KMS-11 (cell line): ENCODE measurements at regions not wholly inside any gene's neighbourhood (a gene's known extent, or its start where the extent isn't known, plus 50 kb on each side); places are given as distances from the start of the nearest gene placed in this dataset.
"Not testable (repeated sequence)": the region's sequence is repeated elsewhere in the genome, so short reads cannot be mapped to it uniquely, and the experiment has no call there.

Source experiments
- H2AFZ ChIP-seq: fragments of 200-600 bp; sonication (generic); 2 replicates; pipeline ENCODE4 v1.6.1; 2016; ENCODE audit warnings: antibody characterized with exemption, mixed run types, low read depth
- H3K27ac ChIP-seq: fragments of 200-600 bp; sonication (generic); 2 replicates; pipeline ENCODE4 v1.6.1; 2016; ENCODE audit warnings: mild to moderate bottlenecking, mixed run types
- H3K27me3 ChIP-seq: fragments of 200-600 bp; sonication (generic); 2 replicates; pipeline ENCODE4 v1.6.1; 2017; ENCODE audit warnings: mild to moderate bottlenecking, low read depth, mixed run types, moderate library complexity; ENCODE audit not compliant: insufficient read depth
- H3K36me3 ChIP-seq: fragments of 200-600 bp; sonication (generic); 2 replicates; pipeline ENCODE4 v1.6.1; 2017; ENCODE audit warnings: mild to moderate bottlenecking, mixed run types; ENCODE audit not compliant: insufficient read depth
- H3K4me1 ChIP-seq: fragments of 200-600 bp; sonication (generic); 2 replicates; pipeline ENCODE4 v1.6.1; 2016; ENCODE audit warnings: mild to moderate bottlenecking, low read depth, mixed run types; ENCODE audit not compliant: poor library complexity, severe bottlenecking
- H3K4me2 ChIP-seq: fragments of 200-600 bp; sonication (generic); 2 replicates; pipeline ENCODE4 v1.7.0; 2016; ENCODE audit warnings: mild to moderate bottlenecking, mixed run types
- H3K4me3 ChIP-seq: fragments of 200-600 bp; sonication (generic); IDR thresholded peaks from 2 replicates; pipeline ENCODE4 v1.6.1; 2017; ENCODE audit warnings: low read depth, low read length, mixed read lengths; ENCODE audit not compliant: insufficient read depth
- H3K79me2 ChIP-seq: fragments of 200-600 bp; sonication (generic); 2 replicates; pipeline ENCODE4 v1.6.1; 2016; ENCODE audit warnings: low read depth, mixed run types; ENCODE audit not compliant: insufficient read depth
- H3K9ac ChIP-seq: fragments of 200-600 bp; sonication (generic); 2 replicates; pipeline ENCODE4 v1.6.1; 2016; ENCODE audit warnings: mild to moderate bottlenecking, mixed run types
- H4K20me1 ChIP-seq: fragments of 200-600 bp; sonication (generic); 2 replicates; pipeline ENCODE4 v1.6.1; 2016; ENCODE audit warnings: mild to moderate bottlenecking, mixed run types; ENCODE audit not compliant: insufficient read depth
- TF ChIP-seq, protein P1 (sequence below): fragments of 200-600 bp; sonication (generic); conservative IDR thresholded peaks from 2 replicates; pipeline ENCODE4 v1.6.1; 2017; ENCODE audit warnings: low read depth, mild to moderate bottlenecking, antibody characterized with exemption, low read length, moderate library complexity, mixed read lengths

DNA sequence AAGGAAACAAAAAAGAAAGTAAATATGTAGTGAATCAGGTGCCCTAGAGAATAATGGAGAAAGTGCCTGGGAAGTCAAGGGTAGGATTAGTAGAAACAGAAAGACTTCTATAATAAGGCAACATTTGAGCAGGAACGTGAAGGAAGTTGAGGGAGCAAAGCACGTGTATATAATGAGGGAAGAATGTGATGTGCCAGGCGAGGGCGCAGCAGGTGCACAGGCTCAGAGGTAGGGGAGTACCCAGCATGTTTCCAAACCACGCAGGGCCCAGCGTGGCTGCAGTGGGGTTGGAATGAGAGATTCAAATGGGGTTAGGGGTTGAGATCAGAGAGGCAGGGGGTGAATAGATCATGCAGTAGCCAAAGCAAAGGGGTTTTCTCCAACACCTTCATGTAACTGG, 91.9 kb upstream of the VGLL4 start:
- Histone ChIP-seq H3K79me2 (no peaks in the 10 kb centered on the region), H3K4me1 (no peaks in the 10 kb centered on the region), H3K27me3 (no peaks in the 10 kb centered on the region), H4K20me1 (no peaks in the 10 kb centered on the region), H3K4me3 (no peak overlapping the region), H3K27ac (no peak overlapping the region), H2AFZ (no peak overlapping the region), H3K4me2 (no peak overlapping the region), H3K36me3 (no peaks in the 10 kb centered on the region), H3K9ac (no peak overlapping the region)
- TF ChIP-seq, protein P1, sequence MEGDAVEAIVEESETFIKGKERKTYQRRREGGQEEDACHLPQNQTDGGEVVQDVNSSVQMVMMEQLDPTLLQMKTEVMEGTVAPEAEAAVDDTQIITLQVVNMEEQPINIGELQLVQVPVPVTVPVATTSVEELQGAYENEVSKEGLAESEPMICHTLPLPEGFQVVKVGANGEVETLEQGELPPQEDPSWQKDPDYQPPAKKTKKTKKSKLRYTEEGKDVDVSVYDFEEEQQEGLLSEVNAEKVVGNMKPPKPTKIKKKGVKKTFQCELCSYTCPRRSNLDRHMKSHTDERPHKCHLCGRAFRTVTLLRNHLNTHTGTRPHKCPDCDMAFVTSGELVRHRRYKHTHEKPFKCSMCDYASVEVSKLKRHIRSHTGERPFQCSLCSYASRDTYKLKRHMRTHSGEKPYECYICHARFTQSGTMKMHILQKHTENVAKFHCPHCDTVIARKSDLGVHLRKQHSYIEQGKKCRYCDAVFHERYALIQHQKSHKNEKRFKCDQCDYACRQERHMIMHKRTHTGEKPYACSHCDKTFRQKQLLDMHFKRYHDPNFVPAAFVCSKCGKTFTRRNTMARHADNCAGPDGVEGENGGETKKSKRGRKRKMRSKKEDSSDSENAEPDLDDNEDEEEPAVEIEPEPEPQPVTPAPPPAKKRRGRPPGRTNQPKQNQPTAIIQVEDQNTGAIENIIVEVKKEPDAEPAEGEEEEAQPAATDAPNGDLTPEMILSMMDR = no peak

DNA sequence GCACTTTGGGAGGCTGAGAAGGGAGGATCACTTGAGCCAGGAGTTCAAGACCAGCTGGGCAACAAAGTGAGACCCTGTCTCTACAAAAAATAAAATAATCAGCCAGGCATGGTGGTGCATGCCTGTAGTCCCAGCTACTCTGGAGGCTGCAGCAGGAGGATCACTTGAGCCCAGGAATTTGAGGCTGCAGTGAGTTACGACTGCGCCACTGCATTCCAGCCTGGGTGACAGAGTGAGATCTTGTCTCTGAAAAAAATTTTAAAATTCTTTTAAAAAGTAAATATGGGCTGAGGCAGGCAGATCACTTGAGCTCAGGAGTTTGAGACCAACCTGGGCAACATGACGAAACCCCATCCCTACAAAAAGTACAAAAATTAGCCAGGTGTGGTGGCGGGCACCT, 91.4 kb upstream of the VGLL4 start:
- H3K4me1 ChIP-seq, H3K27ac ChIP-seq, H3K4me2 ChIP-seq, H2AFZ ChIP-seq, H3K4me3 ChIP-seq, H4K20me1 ChIP-seq, H3K79me2 ChIP-seq, H3K36me3 ChIP-seq, H3K27me3 ChIP-seq, H3K9ac ChIP-seq: not testable (repeated sequence)

DNA sequence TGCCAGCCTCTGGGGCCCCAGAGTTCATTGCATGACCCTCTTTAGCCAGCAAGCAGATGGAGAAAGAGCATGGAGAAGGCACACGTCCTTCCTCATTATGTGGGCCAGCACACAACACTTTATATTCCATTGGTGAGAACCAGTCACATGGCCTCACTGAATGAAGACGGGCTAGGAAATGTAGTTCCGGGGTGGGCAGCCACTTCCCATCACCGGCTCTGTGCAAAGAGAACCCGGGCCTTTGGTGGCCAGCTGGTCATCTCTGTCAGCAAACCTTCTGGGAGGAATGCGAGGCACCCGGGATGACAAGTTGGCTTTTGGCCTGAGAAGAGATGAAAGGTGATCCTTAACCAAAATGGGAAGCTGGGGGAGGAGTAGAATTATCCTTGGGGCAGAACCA, 90.2 kb upstream of the VGLL4 start:
- no peak overlapping the region for H2AFZ ChIP-seq
- H3K27me3 ChIP-seq = no peaks in the 10 kb centered on the region
- H3K36me3 ChIP-seq = no peaks in the 10 kb centered on the region
- H3K27ac ChIP-seq = no peak overlapping the region
- no peak overlapping the region for H3K4me2 ChIP-seq
- TF ChIP-seq, protein P1 = no peak
- no peak overlapping the region for H3K4me3 ChIP-seq
- H3K79me2 ChIP-seq = no peaks in the 10 kb centered on the region
- no peaks in the 10 kb centered on the region for H4K20me1 ChIP-seq
- H3K9ac ChIP-seq = no peak overlapping the region
- no peaks in the 10 kb centered on the region for H3K4me1 ChIP-seq

DNA sequence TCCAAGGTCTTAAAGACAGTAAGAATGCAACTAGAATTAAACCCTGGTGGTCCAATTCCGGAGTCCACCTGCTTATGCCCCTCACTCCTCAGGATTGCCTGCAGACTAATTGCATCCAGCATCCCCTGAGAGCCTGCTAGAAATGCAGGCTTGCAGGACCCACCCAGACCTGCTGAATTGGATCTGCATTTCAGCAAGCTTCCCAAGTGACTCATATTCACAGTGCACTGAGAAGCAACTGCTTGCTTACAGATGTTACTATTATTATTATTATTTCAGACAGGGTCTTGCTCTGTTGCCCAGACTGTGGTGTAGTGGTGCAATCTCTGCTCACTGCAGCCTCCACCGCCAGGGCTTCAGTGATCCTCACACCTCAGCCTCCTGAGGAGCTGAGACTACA, 83.5 kb upstream of the VGLL4 start:
- no peaks in the 10 kb centered on the region for H3K4me1 ChIP-seq

DNA sequence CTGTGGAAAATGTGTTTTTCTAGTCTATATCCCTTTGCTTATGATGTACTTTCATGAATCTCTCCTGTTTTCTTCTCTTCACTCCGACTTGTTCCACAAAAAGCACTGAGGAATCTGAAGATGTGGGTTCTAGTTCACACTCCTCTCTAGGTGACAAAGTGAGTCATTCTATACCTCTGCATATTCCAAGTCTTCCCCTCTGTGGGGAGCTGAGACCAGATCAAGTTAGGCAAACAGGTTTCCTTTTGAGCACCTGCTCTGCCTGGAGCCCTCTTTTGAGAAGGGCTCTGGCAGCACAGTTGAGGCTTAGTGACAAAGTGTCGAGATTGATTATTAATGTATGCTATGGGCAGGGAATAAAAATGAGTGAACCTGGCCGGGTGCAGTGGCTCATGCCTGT, 82.4 kb upstream of the VGLL4 start:
- H3K27me3 ChIP-seq = no peaks in the 10 kb centered on the region
- H3K27ac ChIP-seq = no peak overlapping the region
- no peak overlapping the region for H3K9ac ChIP-seq
- no peaks in the 10 kb centered on the region for H3K36me3 ChIP-seq
- TF ChIP-seq, protein P1 = no peak
- H3K4me3 ChIP-seq = no peak overlapping the region
- no peaks in the 10 kb centered on the region for H3K79me2 ChIP-seq
- no peak overlapping the region for H3K4me2 ChIP-seq
- H2AFZ ChIP-seq = no peak overlapping the region
- peaks cover 3% of the 10 kb centered on the region for H3K4me1 ChIP-seq
- no peaks in the 10 kb centered on the region for H4K20me1 ChIP-seq

More for the DNA sequence above, 83.5 kb upstream of the VGLL4 start:
- Histone ChIP-seq H3K36me3 (no peaks in the 10 kb centered on the region), H3K27ac (no peak overlapping the region), H2AFZ (no peak overlapping the region), H3K4me3 (no peak overlapping the region), H4K20me1 (no peaks in the 10 kb centered on the region), H3K4me2 (no peak overlapping the region), H3K9ac (no peak overlapping the region), H3K27me3 (no peaks in the 10 kb centered on the region), H3K79me2 (no peaks in the 10 kb centered on the region)
- TF ChIP-seq, protein P1 = no peak

DNA sequence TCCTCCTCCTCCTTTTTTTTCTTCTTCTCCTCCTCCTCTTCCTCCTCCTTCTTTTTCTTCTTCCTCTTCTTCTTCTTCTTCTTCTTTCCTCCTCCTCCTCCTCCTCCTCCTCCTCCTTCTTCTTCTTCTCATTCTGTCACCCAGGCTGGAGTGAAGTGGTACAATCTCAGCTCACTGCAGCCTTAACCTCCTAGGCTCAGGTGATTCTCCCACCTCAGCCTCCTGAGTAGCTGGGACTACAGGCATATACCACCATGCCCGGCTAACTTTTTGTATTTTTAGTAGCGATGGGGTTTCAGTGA, 81.6 kb upstream of the VGLL4 start:
- not testable (repeated sequence) for H3K4me1 ChIP-seq, H3K36me3 ChIP-seq, H3K4me3 ChIP-seq, H3K27ac ChIP-seq, H3K79me2 ChIP-seq, H2AFZ ChIP-seq, H3K4me2 ChIP-seq, H4K20me1 ChIP-seq, H3K27me3 ChIP-seq, H3K9ac ChIP-seq
